Smooth muscle cell (in vitro differentiated cells): ENCODE measurements at regions not wholly inside any gene's neighbourhood (a gene's known extent, or its start where the extent isn't known, plus 50 kb on each side); places are given as distances from the start of the nearest gene placed in this dataset.

Experiments
- DNase-seq: peaks from one replicate; lab custom pipeline; 2025; ENCODE audit not compliant: unreplicated experiment; lab: John Stamatoyannopoulos, UW
- H2AFZ ChIP-seq: fragments of 200-600 bp; sonication (generic); 2 replicates; pipeline ENCODE4 v1.6.0; 2016; ENCODE audit warnings: antibody characterized with exemption, low read depth, mild to moderate bottlenecking
- H3F3A ChIP-seq: fragments of 200-600 bp; sonication (generic); 2 replicates; pipeline ENCODE4 v1.6.0; 2017; ENCODE audit warnings: antibody characterized with exemption, low read depth
- H3K27ac ChIP-seq: fragments of 200-600 bp; sonication (generic); 2 replicates; pipeline ENCODE4 v1.5.1; 2016; ENCODE audit warnings: low read depth, mild to moderate bottlenecking
- H3K27me3 ChIP-seq: fragments of 200-600 bp; sonication (generic); 2 replicates; pipeline ENCODE4 v1.6.1; 2016; ENCODE audit warnings: low read depth, mild to moderate bottlenecking
- H3K36me3 ChIP-seq: fragments of 200-600 bp; sonication (generic); 2 replicates; pipeline ENCODE4 v1.5.1; 2016; ENCODE audit warnings: low read depth
- H3K4me1 ChIP-seq: fragments of 200-600 bp; sonication (generic); 2 replicates; pipeline ENCODE4 v1.5.1; 2016; ENCODE audit warnings: low read depth
- H3K4me2 ChIP-seq: fragments of 200-600 bp; sonication (generic); 2 replicates; pipeline ENCODE4 v1.6.0; 2016; ENCODE audit warnings: mild to moderate bottlenecking
- H3K4me3 ChIP-seq: fragments of 200-600 bp; sonication (generic); 2 replicates; pipeline ENCODE4 v1.5.1; 2016; ENCODE audit warnings: mild to moderate bottlenecking
- H3K79me2 ChIP-seq: fragments of 200-600 bp; sonication (generic); 2 replicates; pipeline ENCODE4 v1.6.0; 2016; ENCODE audit warnings: low read depth, mild to moderate bottlenecking
- H3K9ac ChIP-seq: fragments of 200-600 bp; sonication (generic); 2 replicates; pipeline ENCODE4 v1.6.0; 2016; ENCODE audit warnings: low read depth
- H3K9me3 ChIP-seq: fragments of 200-600 bp; sonication (generic); replicated peaks from 2 replicates; pipeline ENCODE4 v1.5.1; 2016; ENCODE audit warnings: low read depth
- H4K20me1 ChIP-seq: fragments of 200-600 bp; sonication (generic); 2 replicates; pipeline ENCODE4 v1.6.0; 2016; ENCODE audit warnings: low read depth
- WGBS: methylation state at CpG from one replicate; pipeline ENCODE4 v1.1.7; 2016; ENCODE audit warnings: low lambda C conversion rate; 5-methylcytosine and 5-hydroxymethylcytosine counted together
- TF ChIP-seq, protein P1 (sequence below): fragments of 200-600 bp; sonication (generic); IDR thresholded peaks from 2 replicates; pipeline ENCODE4 v1.5.1; 2017; ENCODE audit warnings: borderline replicate concordance, mild to moderate bottlenecking, antibody characterized with exemption; ENCODE audit not compliant: insufficient read depth, poor library complexity, severe bottlenecking

DNA sequence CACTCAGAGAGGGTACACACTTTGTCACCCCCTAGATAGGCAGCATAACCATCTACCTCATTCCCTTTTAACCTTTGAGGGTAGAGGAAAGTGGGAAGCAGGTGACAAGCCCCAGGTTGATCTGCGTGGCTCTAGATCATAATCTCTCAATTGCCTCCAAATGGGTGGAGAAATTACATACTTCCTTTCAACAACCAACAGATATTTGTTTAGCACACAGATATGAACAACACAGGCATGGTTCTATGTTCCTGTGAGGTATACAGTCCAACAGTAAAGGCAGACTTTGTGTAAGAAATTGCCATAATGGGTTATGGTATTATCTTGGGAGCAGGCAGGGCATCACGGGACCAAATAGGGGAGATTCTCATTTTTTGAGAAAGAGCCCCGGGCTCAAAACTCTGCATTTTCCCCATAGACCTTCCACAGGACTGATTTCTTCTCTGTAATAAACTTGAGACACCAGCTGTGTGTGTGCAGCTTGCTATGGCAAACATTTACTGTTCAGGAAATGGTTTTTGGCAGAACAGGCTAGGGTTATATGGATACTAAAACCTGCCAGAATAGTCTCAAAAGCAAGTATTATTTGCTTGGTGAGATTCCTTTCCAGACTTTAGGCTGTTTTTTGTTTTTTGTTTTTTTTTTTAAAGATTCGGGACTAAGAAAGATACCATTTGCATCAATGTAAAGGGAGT lies 126.2 kb downstream of the CD164 start:
- no peaks in the 10 kb centered on the region for H3K27me3 ChIP-seq
- DNase-seq, result no peak
- H4K20me1 ChIP-seq, result no peaks in the 10 kb centered on the region
- no peaks in the 10 kb centered on the region for H3K79me2 ChIP-seq
- H3K4me2 ChIP-seq, result no peak overlapping the region
- no peak overlapping the region for H3K9ac ChIP-seq
- H3K27ac ChIP-seq, result no peak overlapping the region
- H3K4me3 ChIP-seq, result no peak overlapping the region
- H3K4me1 ChIP-seq, result peaks cover 10% of the 10 kb centered on the region
- H3K36me3 ChIP-seq, result no peaks in the 10 kb centered on the region
- 84% methylated on average over 4 of the region's 4 CpGs for WGBS
- TF ChIP-seq, protein P1, sequence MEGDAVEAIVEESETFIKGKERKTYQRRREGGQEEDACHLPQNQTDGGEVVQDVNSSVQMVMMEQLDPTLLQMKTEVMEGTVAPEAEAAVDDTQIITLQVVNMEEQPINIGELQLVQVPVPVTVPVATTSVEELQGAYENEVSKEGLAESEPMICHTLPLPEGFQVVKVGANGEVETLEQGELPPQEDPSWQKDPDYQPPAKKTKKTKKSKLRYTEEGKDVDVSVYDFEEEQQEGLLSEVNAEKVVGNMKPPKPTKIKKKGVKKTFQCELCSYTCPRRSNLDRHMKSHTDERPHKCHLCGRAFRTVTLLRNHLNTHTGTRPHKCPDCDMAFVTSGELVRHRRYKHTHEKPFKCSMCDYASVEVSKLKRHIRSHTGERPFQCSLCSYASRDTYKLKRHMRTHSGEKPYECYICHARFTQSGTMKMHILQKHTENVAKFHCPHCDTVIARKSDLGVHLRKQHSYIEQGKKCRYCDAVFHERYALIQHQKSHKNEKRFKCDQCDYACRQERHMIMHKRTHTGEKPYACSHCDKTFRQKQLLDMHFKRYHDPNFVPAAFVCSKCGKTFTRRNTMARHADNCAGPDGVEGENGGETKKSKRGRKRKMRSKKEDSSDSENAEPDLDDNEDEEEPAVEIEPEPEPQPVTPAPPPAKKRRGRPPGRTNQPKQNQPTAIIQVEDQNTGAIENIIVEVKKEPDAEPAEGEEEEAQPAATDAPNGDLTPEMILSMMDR, result no peak
- H3F3A ChIP-seq, result no peaks in the 10 kb centered on the region
- H2AFZ ChIP-seq, result no peak overlapping the region
- no peaks in the 10 kb centered on the region for H3K9me3 ChIP-seq

GRCh38 chr6:109255087-109255486 lies 127.2 kb downstream of the CD164 start:
- 95% methylated on average over 5 of the region's 5 CpGs for WGBS
- Histone ChIP-seq H3K4me1 (peaks cover 4% of the 10 kb centered on the region), H3K4me3 (no peak overlapping the region), H3K27ac (no peak overlapping the region), H3K9me3 (no peaks in the 10 kb centered on the region), H3K36me3 (no peaks in the 10 kb centered on the region), H3K9ac (no peak overlapping the region), H2AFZ (no peak overlapping the region), H3K79me2 (no peaks in the 10 kb centered on the region), H4K20me1 (no peaks in the 10 kb centered on the region), H3K27me3 (no peaks in the 10 kb centered on the region), H3F3A (no peaks in the 10 kb centered on the region), H3K4me2 (no peak overlapping the region)
- TF ChIP-seq, protein P1, result no peak
- DNase-seq, result no peak

GRCh38 chr6:109253366-109253765 lies 128.9 kb downstream of the CD164 start:
- Histone ChIP-seq H3K27me3 (no peaks in the 10 kb centered on the region), H3K4me3 (no peak overlapping the region), H3K9me3 (no peaks in the 10 kb centered on the region), H3K36me3 (no peaks in the 10 kb centered on the region), H3F3A (no peaks in the 10 kb centered on the region), H2AFZ (no peak overlapping the region), H3K4me1 (no peaks in the 10 kb centered on the region), H3K9ac (no peak overlapping the region), H3K79me2 (no peaks in the 10 kb centered on the region), H4K20me1 (no peaks in the 10 kb centered on the region), H3K27ac (no peak overlapping the region), H3K4me2 (no peak overlapping the region)
- no peak for DNase-seq
- TF ChIP-seq, protein P1, result no peak
